GM12892 (cell line): ENCODE measurements at regions not wholly inside any gene's neighbourhood (a gene's known extent, or its start where the extent isn't known, plus 50 kb on each side); places are given as distances from the start of the nearest gene placed in this dataset.

ENCODE experiments used
- POLR2A ChIP-seq: IDR thresholded peaks from 2 replicates; pipeline ENCODE4 v1.6.1; 2011; ENCODE audit warnings: low read depth, low read length, control low read depth
- POLR2AphosphoS5 ChIP-seq: IDR thresholded peaks from 2 replicates; pipeline ENCODE4 v1.6.1; 2011; ENCODE audit warnings: low read depth, low read length, control low read depth
- TAF1 ChIP-seq: IDR thresholded peaks from 2 replicates; pipeline ENCODE4 v1.6.1; 2011; ENCODE audit warnings: low read depth, mild to moderate bottlenecking, control low read depth, low read length, borderline replicate concordance

DNA sequence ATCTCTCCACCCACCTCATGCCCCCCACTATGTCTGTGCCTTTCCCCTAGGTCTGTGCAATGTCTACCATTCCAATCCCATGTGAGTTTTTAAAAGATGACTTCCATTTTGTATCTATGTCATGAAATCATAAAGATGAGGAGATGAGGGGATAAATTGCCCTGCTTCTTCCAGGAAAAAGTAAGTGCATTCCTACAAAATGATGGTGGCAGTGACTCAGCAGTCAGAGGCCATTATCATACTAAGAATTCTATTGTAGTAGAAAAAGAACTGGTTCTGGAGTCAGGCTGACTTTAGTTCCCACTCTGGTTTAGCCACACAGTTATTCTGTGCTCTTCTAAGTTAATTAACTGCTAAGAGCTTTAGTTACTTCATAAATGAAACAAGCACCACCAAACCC is 89.6 kb upstream of the API5 start:
- no peak for TF ChIP-seq POLR2A
- no peak for TF ChIP-seq POLR2AphosphoS5
- no peak for TF ChIP-seq TAF1
